ENCODE measurements at regions not wholly inside any gene's neighbourhood (a gene's known extent, or its start where the extent isn't known, plus 50 kb on each side); places are given as distances from the start of the nearest gene placed in this dataset.

DNA sequence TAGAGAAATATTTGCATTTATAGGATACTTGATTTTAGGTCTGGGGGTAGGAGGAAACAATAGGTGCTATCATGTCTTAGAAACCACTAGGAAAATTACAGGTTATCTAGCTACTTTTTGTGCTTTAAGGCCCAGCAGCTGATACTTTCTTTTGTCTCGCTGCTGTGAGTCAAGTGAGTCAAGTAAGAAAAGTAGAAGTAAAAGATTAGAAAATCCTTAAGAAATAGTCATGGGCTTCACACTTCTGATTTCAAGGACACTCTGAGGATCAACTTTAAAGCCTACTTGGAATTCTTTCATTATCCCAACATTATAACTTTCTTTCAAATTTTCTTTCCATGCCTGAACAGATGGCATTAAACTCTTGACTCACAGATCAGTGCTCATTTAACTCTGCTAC is 95.2 kb upstream of the RBMS3 start:
- no peaks in the 10 kb centered on the region for H3K4me1 ChIP-seq (ENCODE audit: control insufficient read depth, low read length)
- no peaks in the 10 kb centered on the region for H3F3A ChIP-seq (ENCODE audit: control insufficient read depth, insufficient read depth)
- no peaks in the 10 kb centered on the region for H3K36me3 ChIP-seq (ENCODE audit: control insufficient read depth, low read length)
- TF ChIP-seq, protein P1, sequence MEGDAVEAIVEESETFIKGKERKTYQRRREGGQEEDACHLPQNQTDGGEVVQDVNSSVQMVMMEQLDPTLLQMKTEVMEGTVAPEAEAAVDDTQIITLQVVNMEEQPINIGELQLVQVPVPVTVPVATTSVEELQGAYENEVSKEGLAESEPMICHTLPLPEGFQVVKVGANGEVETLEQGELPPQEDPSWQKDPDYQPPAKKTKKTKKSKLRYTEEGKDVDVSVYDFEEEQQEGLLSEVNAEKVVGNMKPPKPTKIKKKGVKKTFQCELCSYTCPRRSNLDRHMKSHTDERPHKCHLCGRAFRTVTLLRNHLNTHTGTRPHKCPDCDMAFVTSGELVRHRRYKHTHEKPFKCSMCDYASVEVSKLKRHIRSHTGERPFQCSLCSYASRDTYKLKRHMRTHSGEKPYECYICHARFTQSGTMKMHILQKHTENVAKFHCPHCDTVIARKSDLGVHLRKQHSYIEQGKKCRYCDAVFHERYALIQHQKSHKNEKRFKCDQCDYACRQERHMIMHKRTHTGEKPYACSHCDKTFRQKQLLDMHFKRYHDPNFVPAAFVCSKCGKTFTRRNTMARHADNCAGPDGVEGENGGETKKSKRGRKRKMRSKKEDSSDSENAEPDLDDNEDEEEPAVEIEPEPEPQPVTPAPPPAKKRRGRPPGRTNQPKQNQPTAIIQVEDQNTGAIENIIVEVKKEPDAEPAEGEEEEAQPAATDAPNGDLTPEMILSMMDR (IDR thresholded peaks at IDR 0.05; ENCODE audit: low read depth, low read length, poor library complexity, severe bottlenecking): no peak
- TF ChIP-seq EZH2phosphoT487 (IDR thresholded peaks at IDR 0.05; ENCODE audit: borderline replicate concordance, low read length): no peak
- H3K27ac ChIP-seq (ENCODE audit: low read depth, low read length): no peak overlapping the region
- H3K27me3 ChIP-seq (ENCODE audit: control insufficient read depth, low read length): no peaks in the 10 kb centered on the region
- H3K4me3 ChIP-seq (ENCODE audit: low read length): no peak overlapping the region
- H3K79me2 ChIP-seq (ENCODE audit: control insufficient read depth, low read length): no peaks in the 10 kb centered on the region
- no peaks in the 10 kb centered on the region for H3K9me2 ChIP-seq (replicated peaks; ENCODE audit: control insufficient read depth, low read length)
- H3K4me2 ChIP-seq (ENCODE audit: low read length): no peak overlapping the region
- no peaks in the 10 kb centered on the region for H3K9me3 ChIP-seq (ENCODE audit: control insufficient read depth, insufficient read depth, low read length)
- no peaks in the 10 kb centered on the region for H4K20me1 ChIP-seq (ENCODE audit: control insufficient read depth, insufficient read depth, low read depth, low read length)

DNA sequence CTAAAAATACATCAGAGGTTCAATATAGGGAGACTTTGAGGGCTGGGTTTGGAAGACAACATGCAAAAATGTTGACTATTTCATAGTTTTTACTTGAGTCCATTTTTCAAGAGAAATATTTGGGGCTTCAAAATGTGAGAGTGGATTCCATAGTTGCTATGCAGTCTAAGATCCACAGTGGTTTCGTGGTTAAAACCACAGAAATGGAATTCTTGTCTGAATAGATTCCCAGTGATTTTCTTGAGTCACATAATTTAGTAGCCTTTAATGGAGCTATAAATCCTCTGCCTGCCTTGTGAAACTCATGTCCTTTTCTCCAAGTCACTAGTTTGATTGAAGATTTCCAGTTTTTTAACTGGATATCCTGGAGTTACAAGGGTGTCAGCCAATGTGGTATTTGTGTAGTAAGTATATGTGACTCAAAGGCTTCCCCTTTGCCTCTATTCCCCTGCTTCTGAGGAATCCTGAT is 94.7 kb upstream of the RBMS3 start:
- no peaks in the 10 kb centered on the region for H3F3A ChIP-seq (ENCODE audit: control insufficient read depth, insufficient read depth)
- H3K27me3 ChIP-seq (ENCODE audit: control insufficient read depth, low read length): no peaks in the 10 kb centered on the region
- no peaks in the 10 kb centered on the region for H3K79me2 ChIP-seq (ENCODE audit: control insufficient read depth, low read length)
- no peaks in the 10 kb centered on the region for H3K4me1 ChIP-seq (ENCODE audit: control insufficient read depth, low read length)
- H3K36me3 ChIP-seq (ENCODE audit: control insufficient read depth, low read length): no peaks in the 10 kb centered on the region
- no peaks in the 10 kb centered on the region for H4K20me1 ChIP-seq (ENCODE audit: control insufficient read depth, insufficient read depth, low read depth, low read length)
- no peaks in the 10 kb centered on the region for H3K9me2 ChIP-seq (replicated peaks; ENCODE audit: control insufficient read depth, low read length)
- TF ChIP-seq, protein P1 (IDR thresholded peaks at IDR 0.05; ENCODE audit: low read depth, low read length, poor library complexity, severe bottlenecking): no peak
- TF ChIP-seq EZH2phosphoT487 (IDR thresholded peaks at IDR 0.05; ENCODE audit: borderline replicate concordance, low read length): no peak
- H3K4me2 ChIP-seq (ENCODE audit: low read length): no peak overlapping the region
- no peak overlapping the region for H3K4me3 ChIP-seq (ENCODE audit: low read length)
- H3K27ac ChIP-seq (ENCODE audit: low read depth, low read length): no peak overlapping the region
- no peaks in the 10 kb centered on the region for H3K9me3 ChIP-seq (ENCODE audit: control insufficient read depth, insufficient read depth, low read length)

DNA sequence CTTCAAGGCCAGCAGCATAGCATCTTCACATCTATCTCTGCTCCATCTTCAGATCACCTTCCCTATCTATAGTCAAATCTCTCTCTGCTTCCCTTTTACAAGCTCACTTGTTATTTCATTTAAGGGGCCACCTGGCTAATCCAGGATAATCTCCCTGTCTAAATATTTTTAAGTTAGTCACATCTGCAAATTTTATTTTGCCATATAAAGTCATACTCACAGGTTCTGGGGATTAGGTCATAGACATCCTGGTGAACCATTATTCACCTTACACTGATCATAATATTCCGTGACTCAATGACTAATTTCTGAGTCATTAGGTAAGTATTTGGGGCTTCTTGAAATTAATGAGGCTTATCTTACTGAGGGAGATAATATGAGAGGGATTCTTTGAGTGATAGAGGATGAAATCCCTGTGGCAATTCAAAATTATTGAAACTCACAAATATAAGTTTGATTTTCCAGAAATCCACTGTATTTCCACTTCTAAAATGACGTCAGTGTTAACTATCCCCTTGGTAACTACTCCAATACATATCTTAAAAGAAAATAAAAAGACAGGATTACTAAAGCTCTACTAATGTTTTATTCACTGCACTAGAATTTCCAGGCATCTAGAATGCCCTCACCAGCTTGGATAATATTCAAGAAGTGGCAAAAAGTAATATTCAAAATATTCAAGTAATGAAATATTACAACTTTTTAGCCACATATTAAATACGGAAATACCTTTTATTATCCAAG is 93.7 kb upstream of the RBMS3 start:
- Histone ChIP-seq H3K9me2 (replicated peaks; ENCODE audit: control insufficient read depth, low read length) (no peaks in the 10 kb centered on the region), H3K4me3 (ENCODE audit: low read length) (no peak overlapping the region), H3K79me2 (ENCODE audit: control insufficient read depth, low read length) (no peaks in the 10 kb centered on the region), H3K27ac (ENCODE audit: low read depth, low read length) (no peak overlapping the region), H3K9me3 (ENCODE audit: control insufficient read depth, insufficient read depth, low read length) (no peaks in the 10 kb centered on the region), H3K4me2 (ENCODE audit: low read length) (no peak overlapping the region), H3K27me3 (ENCODE audit: control insufficient read depth, low read length) (no peaks in the 10 kb centered on the region), H4K20me1 (ENCODE audit: control insufficient read depth, insufficient read depth, low read depth, low read length) (no peaks in the 10 kb centered on the region), H3K4me1 (ENCODE audit: control insufficient read depth, low read length) (no peaks in the 10 kb centered on the region), H3K36me3 (ENCODE audit: control insufficient read depth, low read length) (no peaks in the 10 kb centered on the region), H3F3A (ENCODE audit: control insufficient read depth, insufficient read depth) (no peaks in the 10 kb centered on the region)
- TF ChIP-seq EZH2phosphoT487 (IDR thresholded peaks at IDR 0.05; ENCODE audit: borderline replicate concordance, low read length): no peak
- TF ChIP-seq, protein P1 (IDR thresholded peaks at IDR 0.05; ENCODE audit: low read depth, low read length, poor library complexity, severe bottlenecking): no peak

Measured in DOHH2 (cell line).